HEK293 (cell line): ENCODE measurements at regions not wholly inside any gene's neighbourhood (a gene's known extent, or its start where the extent isn't known, plus 50 kb on each side); places are given as distances from the start of the nearest gene placed in this dataset.

Source experiments
- ZEB2 ChIP-seq: fragments of 450-650 bp; formaldehyde crosslinking; IDR thresholded peaks from 2 replicates; pipeline ENCODE4 v1.5.1; 2016; ENCODE audit warnings: missing biosample characterization, missing genetic modification characterization
- ZNF138 ChIP-seq: fragments of 450-650 bp; formaldehyde crosslinking; IDR thresholded peaks from 2 replicates; pipeline ENCODE4 v1.5.1; 2016; ENCODE audit warnings: missing biosample characterization, missing genetic modification characterization, borderline replicate concordance
- ZNF292 ChIP-seq: fragments of 450-650 bp; formaldehyde crosslinking; IDR thresholded peaks from 2 replicates; pipeline ENCODE4 v1.5.1; 2016; ENCODE audit warnings: low read depth, missing biosample characterization, missing genetic modification characterization, borderline replicate concordance
- ZNF473 ChIP-seq: fragments of 450-650 bp; formaldehyde crosslinking; IDR thresholded peaks from 2 replicates; pipeline ENCODE4 v1.5.1; 2017; ENCODE audit warnings: missing biosample characterization, missing genetic modification characterization
- TF ChIP-seq, protein P1 (sequence below): fragments of 450-650 bp; formaldehyde crosslinking; IDR thresholded peaks from 2 replicates; pipeline ENCODE4 v1.5.1; 2016; ENCODE audit warnings: missing biosample characterization, missing genetic modification characterization
- TF ChIP-seq, protein P2 (sequence below): fragments of 450-650 bp; formaldehyde crosslinking; IDR thresholded peaks from 2 replicates; pipeline ENCODE4 v1.5.1; 2016; ENCODE audit warnings: missing biosample characterization, missing genetic modification characterization

DNA sequence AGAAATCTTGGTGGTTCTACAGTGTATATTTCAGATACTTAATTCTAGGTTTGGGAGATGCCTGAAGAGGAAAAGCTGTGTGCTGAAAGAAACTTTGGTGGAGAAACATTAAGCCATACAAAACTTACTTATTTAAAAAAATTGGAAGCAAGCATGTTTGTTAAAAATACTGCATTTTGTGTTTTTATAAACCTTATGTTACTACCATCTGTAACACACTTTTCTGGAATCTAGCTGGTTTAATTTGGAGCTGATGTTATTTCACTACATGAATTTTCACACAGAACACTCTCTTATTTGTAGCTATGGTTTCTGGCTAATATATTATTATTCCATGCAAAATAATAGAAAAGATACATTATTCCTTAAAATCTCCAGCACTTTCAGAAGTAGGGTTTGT, 710.7 kb downstream of the ADGRL2 start:
- TF ChIP-seq, protein P1, sequence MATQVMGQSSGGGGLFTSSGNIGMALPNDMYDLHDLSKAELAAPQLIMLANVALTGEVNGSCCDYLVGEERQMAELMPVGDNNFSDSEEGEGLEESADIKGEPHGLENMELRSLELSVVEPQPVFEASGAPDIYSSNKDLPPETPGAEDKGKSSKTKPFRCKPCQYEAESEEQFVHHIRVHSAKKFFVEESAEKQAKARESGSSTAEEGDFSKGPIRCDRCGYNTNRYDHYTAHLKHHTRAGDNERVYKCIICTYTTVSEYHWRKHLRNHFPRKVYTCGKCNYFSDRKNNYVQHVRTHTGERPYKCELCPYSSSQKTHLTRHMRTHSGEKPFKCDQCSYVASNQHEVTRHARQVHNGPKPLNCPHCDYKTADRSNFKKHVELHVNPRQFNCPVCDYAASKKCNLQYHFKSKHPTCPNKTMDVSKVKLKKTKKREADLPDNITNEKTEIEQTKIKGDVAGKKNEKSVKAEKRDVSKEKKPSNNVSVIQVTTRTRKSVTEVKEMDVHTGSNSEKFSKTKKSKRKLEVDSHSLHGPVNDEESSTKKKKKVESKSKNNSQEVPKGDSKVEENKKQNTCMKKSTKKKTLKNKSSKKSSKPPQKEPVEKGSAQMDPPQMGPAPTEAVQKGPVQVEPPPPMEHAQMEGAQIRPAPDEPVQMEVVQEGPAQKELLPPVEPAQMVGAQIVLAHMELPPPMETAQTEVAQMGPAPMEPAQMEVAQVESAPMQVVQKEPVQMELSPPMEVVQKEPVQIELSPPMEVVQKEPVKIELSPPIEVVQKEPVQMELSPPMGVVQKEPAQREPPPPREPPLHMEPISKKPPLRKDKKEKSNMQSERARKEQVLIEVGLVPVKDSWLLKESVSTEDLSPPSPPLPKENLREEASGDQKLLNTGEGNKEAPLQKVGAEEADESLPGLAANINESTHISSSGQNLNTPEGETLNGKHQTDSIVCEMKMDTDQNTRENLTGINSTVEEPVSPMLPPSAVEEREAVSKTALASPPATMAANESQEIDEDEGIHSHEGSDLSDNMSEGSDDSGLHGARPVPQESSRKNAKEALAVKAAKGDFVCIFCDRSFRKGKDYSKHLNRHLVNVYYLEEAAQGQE, result no peak
- no peak for TF ChIP-seq ZEB2
- TF ChIP-seq, protein P2, sequence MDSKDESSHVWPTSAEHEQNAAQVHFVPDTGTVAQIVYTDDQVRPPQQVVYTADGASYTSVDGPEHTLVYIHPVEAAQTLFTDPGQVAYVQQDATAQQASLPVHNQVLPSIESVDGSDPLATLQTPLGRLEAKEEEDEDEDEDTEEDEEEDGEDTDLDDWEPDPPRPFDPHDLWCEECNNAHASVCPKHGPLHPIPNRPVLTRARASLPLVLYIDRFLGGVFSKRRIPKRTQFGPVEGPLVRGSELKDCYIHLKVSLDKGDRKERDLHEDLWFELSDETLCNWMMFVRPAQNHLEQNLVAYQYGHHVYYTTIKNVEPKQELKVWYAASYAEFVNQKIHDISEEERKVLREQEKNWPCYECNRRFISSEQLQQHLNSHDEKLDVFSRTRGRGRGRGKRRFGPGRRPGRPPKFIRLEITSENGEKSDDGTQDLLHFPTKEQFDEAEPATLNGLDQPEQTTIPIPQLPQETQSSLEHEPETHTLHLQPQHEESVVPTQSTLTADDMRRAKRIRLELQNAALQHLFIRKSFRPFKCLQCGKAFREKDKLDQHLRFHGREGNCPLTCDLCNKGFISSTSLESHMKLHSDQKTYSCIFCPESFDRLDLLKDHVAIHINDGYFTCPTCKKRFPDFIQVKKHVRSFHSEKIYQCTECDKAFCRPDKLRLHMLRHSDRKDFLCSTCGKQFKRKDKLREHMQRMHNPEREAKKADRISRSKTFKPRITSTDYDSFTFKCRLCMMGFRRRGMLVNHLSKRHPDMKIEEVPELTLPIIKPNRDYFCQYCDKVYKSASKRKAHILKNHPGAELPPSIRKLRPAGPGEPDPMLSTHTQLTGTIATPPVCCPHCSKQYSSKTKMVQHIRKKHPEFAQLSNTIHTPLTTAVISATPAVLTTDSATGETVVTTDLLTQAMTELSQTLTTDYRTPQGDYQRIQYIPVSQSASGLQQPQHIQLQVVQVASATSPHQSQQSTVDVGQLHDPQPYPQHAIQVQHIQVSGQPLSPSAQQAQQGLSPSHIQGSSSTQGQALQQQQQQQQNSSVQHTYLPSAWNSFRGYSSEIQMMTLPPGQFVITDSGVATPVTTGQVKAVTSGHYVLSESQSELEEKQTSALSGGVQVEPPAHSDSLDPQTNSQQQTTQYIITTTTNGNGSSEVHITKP, result no peak
- TF ChIP-seq ZNF138 (tag by site-specific recombination), result no peak
- no peak for TF ChIP-seq ZNF473 (tag by site-specific recombination)
- TF ChIP-seq ZNF292 (tag by site-specific recombination), result no peak
